HEK293 (cell line): ENCODE measurements at regions not wholly inside any gene's neighbourhood (a gene's known extent, or its start where the extent isn't known, plus 50 kb on each side); places are given as distances from the start of the nearest gene placed in this dataset.

Source experiments
- CTCF ChIA-PET: fragments of 350-600 bp; formaldehyde crosslinking; extraction: SDS; loops from one replicate; lab custom pipeline; 2021; ENCODE audit warnings: antibody characterized with exemption; lab: Yijun Ruan, JAX
- POLR2A ChIA-PET: fragments of 300-600 bp; formaldehyde crosslinking; extraction: SDS; loops from one replicate; lab custom pipeline; 2020; ENCODE audit warnings: antibody characterized with exemption, inconsistent platforms; lab: Yijun Ruan, JAX
- H3K27ac ChIP-seq: fragments of 200-500 bp; sonication (Bioruptor generic); 2 replicates; pipeline ENCODE4 v1.5.1; 2014; ENCODE audit warnings: low read depth, low read length, control low read depth, inconsistent platforms; ENCODE audit errors: extremely low read depth
- H3K36me3 ChIP-seq, 2 experiments: fragments of 200-500 bp in 1 of 2; sonication (Bioruptor generic) in 1 of 2; 1 replicate in 1 of 2; 2 replicates in 1 of 2; pipeline ENCODE4 v1.5.1; 2014 to 2017; ENCODE audit warnings: inconsistent platforms in 2 of 2, low read length in 2 of 2; ENCODE audit not compliant: control insufficient read depth in 2 of 2, insufficient read depth in 1 of 2
- H3K4me1 ChIP-seq: fragments of 200-500 bp; sonication (Bioruptor generic); 2 replicates; pipeline ENCODE4 v1.5.1; 2014; ENCODE audit warnings: mild to moderate bottlenecking, low read length, inconsistent platforms; ENCODE audit not compliant: control insufficient read depth, insufficient read depth
- H3K4me3 ChIP-seq: 2 replicates; pipeline ENCODE4 v1.5.1; 2011; ENCODE audit warnings: low read depth, mild to moderate bottlenecking, control low read depth, low read length, moderate library complexity
- H3K9me3 ChIP-seq: fragments of 200-500 bp; sonication (Bioruptor generic); 2 replicates; pipeline ENCODE4 v1.5.1; 2014; ENCODE audit warnings: low read depth, low read length, inconsistent platforms; ENCODE audit not compliant: control insufficient read depth, insufficient read depth
- EGR2 ChIP-seq: fragments of 450-650 bp; formaldehyde crosslinking; IDR thresholded peaks from 2 replicates; pipeline ENCODE4 v1.5.1; 2016; ENCODE audit warnings: low read depth, missing biosample characterization, missing genetic modification characterization
- HOXA7 ChIP-seq: sonication (generic); formaldehyde crosslinking; IDR thresholded peaks from 2 replicates; pipeline ENCODE4 v1.8.1; 2022; ENCODE audit warnings: missing genetic modification reagents, borderline replicate concordance
- KLF16 ChIP-seq: fragments of 450-650 bp; formaldehyde crosslinking; IDR thresholded peaks from 2 replicates; pipeline ENCODE4 v1.5.1; 2017; ENCODE audit warnings: missing biosample characterization, missing genetic modification characterization
- KLF7 ChIP-seq: fragments of 450-650 bp; formaldehyde crosslinking; IDR thresholded peaks from 2 replicates; pipeline ENCODE4 v1.5.1; 2016; ENCODE audit warnings: missing biosample characterization, missing genetic modification characterization, borderline replicate concordance
- KLF8 ChIP-seq: fragments of 450-650 bp; formaldehyde crosslinking; IDR thresholded peaks from 2 replicates; pipeline ENCODE4 v1.5.1; 2016; ENCODE audit warnings: missing biosample characterization, missing genetic modification characterization
- PATZ1 ChIP-seq: fragments of 450-650 bp; formaldehyde crosslinking; IDR thresholded peaks from 2 replicates; pipeline ENCODE4 v1.5.1; 2016; ENCODE audit warnings: missing biosample characterization, missing genetic modification characterization
- PRDM6 ChIP-seq: fragments of 450-650 bp; formaldehyde crosslinking; IDR thresholded peaks from 2 replicates; pipeline ENCODE4 v1.5.1; 2017; ENCODE audit warnings: missing biosample characterization, missing genetic modification characterization
- SP3 ChIP-seq: fragments of 450-650 bp; formaldehyde crosslinking; IDR thresholded peaks from 2 replicates; pipeline ENCODE4 v1.5.1; 2016; ENCODE audit warnings: missing biosample characterization, missing genetic modification characterization
- WT1 ChIP-seq: fragments of 450-650 bp; formaldehyde crosslinking; IDR thresholded peaks from 2 replicates; pipeline ENCODE4 v1.5.1; 2016; ENCODE audit warnings: missing biosample characterization, missing genetic modification characterization
- ZBTB26 ChIP-seq: fragments of 450-650 bp; formaldehyde crosslinking; optimal IDR thresholded peaks from 2 replicates; pipeline ENCODE3; 2016; ENCODE audit warnings: missing biosample characterization, mild to moderate bottlenecking, missing genetic modification characterization
- ZBTB48 ChIP-seq: fragments of 450-650 bp; formaldehyde crosslinking; IDR thresholded peaks from 2 replicates; pipeline ENCODE4 v1.5.1; 2016; ENCODE audit warnings: missing biosample characterization, missing genetic modification characterization
- ZBTB7A ChIP-seq: fragments of 450-650 bp; formaldehyde crosslinking; IDR thresholded peaks from 2 replicates; pipeline ENCODE4 v1.5.1; 2016; ENCODE audit warnings: low read depth, missing biosample characterization, missing genetic modification characterization
- ZEB2 ChIP-seq: fragments of 450-650 bp; formaldehyde crosslinking; IDR thresholded peaks from 2 replicates; pipeline ENCODE4 v1.5.1; 2016; ENCODE audit warnings: missing biosample characterization, missing genetic modification characterization
- ZNF211 ChIP-seq: fragments of 450-650 bp; formaldehyde crosslinking; IDR thresholded peaks from 2 replicates; pipeline ENCODE4 v1.5.1; 2016; ENCODE audit warnings: low read depth, missing biosample characterization, missing genetic modification characterization
- ZNF214 ChIP-seq: fragments of 450-650 bp; formaldehyde crosslinking; IDR thresholded peaks from 2 replicates; pipeline ENCODE4 v1.5.1; 2017; ENCODE audit warnings: missing biosample characterization, mild to moderate bottlenecking, missing genetic modification characterization, borderline replicate concordance
- ZNF248 ChIP-seq: fragments of 450-650 bp; formaldehyde crosslinking; IDR thresholded peaks from 2 replicates; pipeline ENCODE4 v1.5.1; 2017; ENCODE audit warnings: missing biosample characterization, missing genetic modification characterization
- ZNF513 ChIP-seq: fragments of 450-650 bp; IDR thresholded peaks from 2 replicates; pipeline ENCODE4 v1.5.1; 2018; ENCODE audit warnings: missing biosample characterization, missing genetic modification characterization
- ZNF548 ChIP-seq: fragments of 450-650 bp; formaldehyde crosslinking; IDR thresholded peaks from 2 replicates; pipeline ENCODE4 v1.5.1; 2016; ENCODE audit warnings: missing biosample characterization, missing genetic modification characterization
- ZNF549 ChIP-seq: fragments of 450-650 bp; IDR thresholded peaks from 2 replicates; pipeline ENCODE4 v1.5.1; 2018; ENCODE audit warnings: missing biosample characterization, missing genetic modification characterization, mild to moderate bottlenecking, inconsistent platforms, moderate library complexity
- ZNF580 ChIP-seq: fragments of 450-650 bp; formaldehyde crosslinking; IDR thresholded peaks from 2 replicates; pipeline ENCODE4 v1.5.1; 2016; ENCODE audit warnings: missing biosample characterization, missing genetic modification characterization
- ZNF596 ChIP-seq: fragments of 450-650 bp; IDR thresholded peaks from 2 replicates; pipeline ENCODE4 v1.5.0; 2018; ENCODE audit warnings: missing biosample characterization, mild to moderate bottlenecking, missing genetic modification characterization, moderate library complexity
- ZNF621 ChIP-seq: fragments of 450-650 bp; formaldehyde crosslinking; IDR thresholded peaks from 2 replicates; pipeline ENCODE4 v1.5.1; 2017; ENCODE audit warnings: missing biosample characterization, missing genetic modification characterization
- ZNF664 ChIP-seq: fragments of 450-650 bp; formaldehyde crosslinking; IDR thresholded peaks from 2 replicates; pipeline ENCODE4 v1.5.1; 2016; ENCODE audit warnings: missing biosample characterization, missing genetic modification characterization

- H3K4me3 ChIP-seq: no peak overlapping the region
- no peak overlapping the region for H3K27ac ChIP-seq
- H3K9me3 ChIP-seq: no peaks in the 10 kb centered on the region
- H3K36me3 ChIP-seq: no peaks in the 10 kb centered on the region
- CTCF ChIA-PET: no interaction called here
- TF ChIP-seq KLF8 (no peak), ZNF214 (tag by site-specific recombination) (no peak), ZNF513 (tag by site-specific recombination) (no peak), SP3 (tag by site-specific recombination) (no peak), HOXA7 (CRISPR knock-in tag) (no peak), ZEB2 (tag by site-specific recombination) (no peak), ZNF549 (tag by site-specific recombination) (no peak), ZBTB7A (no peak), ZNF548 (tag by site-specific recombination) (no peak), PRDM6 (tag by site-specific recombination) (no peak), ZNF248 (tag by site-specific recombination) (no peak)
- POLR2A ChIA-PET: no interaction called here
- no peaks in the 10 kb centered on the region for H3K4me1 ChIP-seq
These were observed 223.8 kb upstream of the PRICKLE2 start for GRCh38 chr3:64449026-64449425.

- Histone ChIP-seq H3K4me1 (peaks cover 3% of the 10 kb centered on the region), H3K27ac (no peak overlapping the region), H3K36me3 (no peaks in the 10 kb centered on the region), H3K9me3 (no peaks in the 10 kb centered on the region), H3K4me3 (no peak overlapping the region)
- ChIA-PET CTCF (interaction anchor here (1.1 kb wide), 1 partner anchor 38 kb away, joined by 4 read pairs; no protein-coding TSS in a partner anchor), POLR2A (interaction anchor here (0.9 kb wide), 1 partner anchor 10 kb away, joined by 5 read pairs; no protein-coding TSS in a partner anchor)
- no peak for TF ChIP-seq KLF7 (tag by site-specific recombination)
- TF ChIP-seq ZNF664 (tag by site-specific recombination): peak; percentile 98
- TF ChIP-seq ZNF211 (tag by site-specific recombination): no peak
These were observed 220.7 kb upstream of the PRICKLE2 start for GRCh38 chr3:64445944-64446300.

GRCh38 chr3:64445109-64445943 is 220.1 kb upstream of the PRICKLE2 start:
- Histone ChIP-seq H3K4me1 (peaks cover 9% of the 10 kb centered on the region), H3K4me3 (peak overlapping the region; percentile 60), H3K36me3 (no peaks in the 10 kb centered on the region), H3K27ac (peak overlapping the region; percentile 62; the same call in 1 of the 2 replicates), H3K9me3 (no peaks in the 10 kb centered on the region)
- ChIA-PET CTCF (interaction anchor here (1.1 kb wide), 1 partner anchor 38 kb away, joined by 4 read pairs; no protein-coding TSS in a partner anchor), POLR2A (interaction anchor here (0.9 kb wide), 1 partner anchor 11 kb away, joined by 5 read pairs; no protein-coding TSS in a partner anchor)
- TF ChIP-seq KLF16 (tag by site-specific recombination) (0 out of 2 replicates have a peak, but pooled peaks have one; percentile 18), ZNF621 (tag by site-specific recombination) (no peak), EGR2 (tag by site-specific recombination) (peak; percentile 60), PATZ1 (tag by site-specific recombination) (peak; percentile 32; the same call in 1 of the 2 replicates), ZBTB48 (tag by site-specific recombination) (peak; percentile 67; the same call in 1 of the 2 replicates), ZBTB26 (tag by site-specific recombination) (peak; percentile 54), WT1 (tag by site-specific recombination) (0 out of 2 replicates have a peak, but pooled peaks have one; percentile 36), ZNF596 (tag by site-specific recombination) (no peak), ZNF580 (no peak)
